ENCODE measurements at regions not wholly inside any gene's neighbourhood (a gene's known extent, or its start where the extent isn't known, plus 50 kb on each side); places are given as distances from the start of the nearest gene placed in this dataset.

GRCh38 chr18:75745147-75745546 lies 317.6 kb upstream of the SMIM21 start:
- no peaks in the 10 kb centered on the region for H3K27me3 ChIP-seq
- no peak overlapping the region for H3K27ac ChIP-seq
- TF ChIP-seq POLR2A (IDR thresholded peaks at IDR 0.05) = no peak
- no peak for TF ChIP-seq CTCF (IDR thresholded peaks at IDR 0.05 in 4 of 5, conservative IDR thresholded peaks at IDR 0.05 in 1 of 5)
- DNase-seq (no peak), ATAC-seq (no peak)
- in situ Hi-C loops (cut with MboI; ENCODE audit: low sequenced_read_pairs in 4 of 4) = no loop called here
- no peak overlapping the region for H3K4me3 ChIP-seq
- no peaks in the 10 kb centered on the region for H3K36me3 ChIP-seq
- intact Hi-C loops (cut with DNase I; ENCODE audit: low total_unique reads) = no loop called here
- peaks cover 0 to 3% of the 10 kb centered on the region in 2 donors for H3K4me1 ChIP-seq
- no peaks in the 10 kb centered on the region for H3K9me3 ChIP-seq

DNA sequence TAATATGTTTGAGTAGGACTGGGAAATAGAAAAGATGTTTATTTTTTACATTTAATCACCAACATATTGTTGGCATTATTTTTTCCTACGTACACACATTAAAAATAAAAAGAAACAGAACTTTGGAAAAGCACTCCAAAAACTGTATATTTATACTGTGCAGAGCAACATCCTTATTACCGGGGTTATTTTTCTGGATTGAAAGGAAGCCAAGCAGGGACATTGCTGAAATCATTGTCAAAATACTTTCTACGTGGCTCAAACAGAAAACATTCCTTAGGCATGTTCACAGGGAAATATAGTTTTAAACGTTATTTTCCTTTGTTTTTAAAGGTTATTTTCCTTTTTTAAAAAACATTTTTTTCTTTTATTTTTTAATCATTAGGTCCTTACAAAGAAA lies 315.0 kb upstream of the SMIM21 start:
- no peak for TF ChIP-seq POLR2A (IDR thresholded peaks at IDR 0.05)
- TF ChIP-seq CTCF (IDR thresholded peaks at IDR 0.05 in 4 of 5, conservative IDR thresholded peaks at IDR 0.05 in 1 of 5) = no peak
- H3K9me3 ChIP-seq = no peaks in the 10 kb centered on the region
- DNase-seq (no peak), ATAC-seq (no peak)
- H3K27ac ChIP-seq = no peak overlapping the region
- intact Hi-C loops (cut with DNase I; ENCODE audit: low total_unique reads) = no loop called here
- in situ Hi-C loops (cut with MboI; ENCODE audit: low sequenced_read_pairs in 4 of 4) = no loop called here
- H3K4me3 ChIP-seq = no peak overlapping the region
- peaks cover 0 to 3% of the 10 kb centered on the region in 2 donors for H3K4me1 ChIP-seq
- H3K36me3 ChIP-seq = no peaks in the 10 kb centered on the region
- H3K27me3 ChIP-seq = no peaks in the 10 kb centered on the region

GRCh38 chr18:75739682-75740081 lies 312.2 kb upstream of the SMIM21 start:
- no peak for TF ChIP-seq POLR2A (IDR thresholded peaks at IDR 0.05)
- TF ChIP-seq CTCF (IDR thresholded peaks at IDR 0.05 in 4 of 5, conservative IDR thresholded peaks at IDR 0.05 in 1 of 5) = no peak
- Histone ChIP-seq H3K36me3 (no peaks in the 10 kb centered on the region), H3K27ac (no peak overlapping the region), H3K9me3 (no peaks in the 10 kb centered on the region), H3K4me1 (peaks cover 0 to 3% of the 10 kb centered on the region in 2 donors), H3K4me3 (no peak overlapping the region), H3K27me3 (no peaks in the 10 kb centered on the region)
- ATAC-seq (no peak), DNase-seq (no peak)
- in situ Hi-C loops (cut with MboI; ENCODE audit: low sequenced_read_pairs in 4 of 4) = no loop called here
- intact Hi-C loops (cut with DNase I; ENCODE audit: low total_unique reads) = no loop called here

DNA sequence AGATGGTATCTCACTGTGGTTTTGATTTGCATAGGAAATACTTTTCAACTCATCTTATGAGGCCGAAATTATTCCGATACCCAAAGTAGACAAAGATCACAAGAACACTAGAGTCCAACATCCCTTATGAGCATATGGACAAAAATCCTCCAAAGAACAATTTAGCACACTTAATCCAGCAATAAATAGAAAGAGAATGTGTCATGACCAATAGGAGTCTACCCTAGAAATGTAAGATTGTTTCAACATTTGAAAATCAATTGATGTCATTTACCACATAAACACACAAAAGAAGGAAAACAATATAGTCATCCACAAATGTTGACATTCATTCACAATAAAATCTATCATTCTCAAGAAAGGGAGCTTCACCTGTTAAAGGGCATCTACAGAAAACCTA lies 307.8 kb upstream of the SMIM21 start:
- ATAC-seq (no peak), DNase-seq (no peak)
- in situ Hi-C loops (cut with MboI; ENCODE audit: low sequenced_read_pairs in 4 of 4) = no loop called here

More for the DNA sequence above, 307.8 kb upstream of the SMIM21 start:
- intact Hi-C loops (cut with DNase I; ENCODE audit: low total_unique reads) = no loop called here
- no peaks in the 10 kb centered on the region for H3K36me3 ChIP-seq
- H3K9me3 ChIP-seq = no peaks in the 10 kb centered on the region
- TF ChIP-seq POLR2A (IDR thresholded peaks at IDR 0.05) (no peak), CTCF (IDR thresholded peaks at IDR 0.05 in 4 of 5, conservative IDR thresholded peaks at IDR 0.05 in 1 of 5) (no peak)
- H3K27me3 ChIP-seq = no peaks in the 10 kb centered on the region
- no peak overlapping the region for H3K4me3 ChIP-seq
- H3K27ac ChIP-seq = no peak overlapping the region
- no peaks in the 10 kb centered on the region for H3K4me1 ChIP-seq
